Panc1 (cell line): ENCODE measurements at regions not wholly inside any gene's neighbourhood (a gene's known extent, or its start where the extent isn't known, plus 50 kb on each side); places are given as distances from the start of the nearest gene placed in this dataset.

Experiments
- ATAC-seq: fragments of 200-7000 bp; cut with Tn5 transposase; 2 replicates; pipeline ENCODE4 v1.9.1; 2020; ENCODE audit warnings: mild to moderate bottlenecking, moderate library complexity
- BruUV-seq: library from RNA; stranded (reverse); fragments of 400-500 nt; replicated peaks from 2 replicates; lab custom pipeline; 2021; lab: Mats Ljungman, UMichigan
- CTCF ChIA-PET: fragments of 300-600 bp; sonication (Branson Sonifier 250); formaldehyde crosslinking; loops from one replicate; lab custom pipeline; 2022; ENCODE audit warnings: antibody characterized with exemption; lab: Charles Lee
- POLR2A ChIA-PET: fragments of 300-600 bp; sonication (Branson Sonifier 250); formaldehyde crosslinking; loops from one replicate; lab custom pipeline; 2022; ENCODE audit warnings: antibody characterized with exemption; lab: Charles Lee
- DNase-seq: peaks from one replicate; pipeline ENCODE4 v3.0.0-alpha.2; 2010; ENCODE audit warnings: low read depth, low spot score
- H3K27ac ChIP-seq: 2 replicates; pipeline ENCODE4 v1.5.1; 2011; ENCODE audit warnings: mild to moderate bottlenecking, low read length, inconsistent platforms
- H3K27me3 ChIP-seq: fragments of 200-500 bp; sonication (Bioruptor generic); 2 replicates; pipeline ENCODE4 v1.6.0; 2014; ENCODE audit warnings: low read length, inconsistent platforms; ENCODE audit not compliant: control insufficient read depth, insufficient read depth
- H3K36me3 ChIP-seq: fragments of 200-500 bp; sonication (Bioruptor generic); 2 replicates; pipeline ENCODE4 v1.5.1; 2014; ENCODE audit warnings: inconsistent platforms, mild to moderate bottlenecking, low read length, moderate library complexity; ENCODE audit not compliant: control insufficient read depth, insufficient read depth
- H3K4me1 ChIP-seq: 2 replicates; pipeline ENCODE4 v1.5.1; 2011; ENCODE audit warnings: inconsistent platforms, mild to moderate bottlenecking, low read length, moderate library complexity; ENCODE audit not compliant: control insufficient read depth, insufficient read depth
- H3K4me3 ChIP-seq, 2 experiments: 2 replicates each; pipeline ENCODE4 v1.5.1; 2011 to 2012; ENCODE audit warnings: low read depth in 2 of 2, low read length in 2 of 2, mild to moderate bottlenecking in 2 of 2, inconsistent platforms in 1 of 2, moderate library complexity in 1 of 2
- H3K9me3 ChIP-seq: fragments of 200-500 bp; sonication (Bioruptor generic); 2 replicates; pipeline ENCODE4 v1.5.1; 2014; ENCODE audit warnings: low read depth, mild to moderate bottlenecking, inconsistent platforms, low read length, moderate library complexity; ENCODE audit not compliant: control insufficient read depth, insufficient read depth
- CTCF ChIP-seq: fragments of 450-650 bp; IDR thresholded peaks from 2 replicates; pipeline ENCODE4 v1.5.1; 2017; ENCODE audit warnings: mild to moderate bottlenecking
- POLR2AphosphoS5 ChIP-seq: IDR thresholded peaks from 2 replicates; pipeline ENCODE4 v1.6.1; 2012; ENCODE audit warnings: mild to moderate bottlenecking, low read depth, low read length, moderate library complexity
- REST ChIP-seq, 2 experiments: IDR thresholded peaks; 2 replicates each; pipeline ENCODE4 v1.6.1; 2011 to 2012; ENCODE audit warnings: low read depth in 2 of 2, control low read depth in 1 of 2, low read length in 1 of 2, mild to moderate bottlenecking in 1 of 2, moderate library complexity in 1 of 2; ENCODE audit not compliant: insufficient read depth in 1 of 2
- SIN3A ChIP-seq: IDR thresholded peaks from 2 replicates; pipeline ENCODE4 v1.6.1; 2012; ENCODE audit warnings: low read depth, mild to moderate bottlenecking, low read length, moderate library complexity, borderline replicate concordance; ENCODE audit not compliant: insufficient read depth
- TCF7L2 ChIP-seq: IDR thresholded peaks from 2 replicates; pipeline ENCODE4 v1.6.1; 2011; ENCODE audit warnings: mild to moderate bottlenecking, low read depth, low read length, inconsistent platforms
- in situ Hi-C: cut with HindIII; loops from 2 replicates; pipeline ENCODE4 v1.10.0; 2016; ENCODE audit warnings: low sequenced_read_pairs, low pct_unique_long_range_greater_than_20kb
- intact Hi-C: fragments of 100-400 bp; cut with micrococcal nuclease; formaldehyde crosslinking; loops from one replicate; pipeline ENCODE4 v1.10.0; 2022; ENCODE audit not compliant: unreplicated experiment

GRCh38 chr10:85008488-85009184, 680.2 kb downstream of the CCSER2 start:
- CTCF ChIA-PET = no interaction called here

GRCh38 chr10:85012305-85012704, 683.9 kb downstream of the CCSER2 start:
- no TSS peak for BruUV-seq
- no peak overlapping the region for H3K27ac ChIP-seq
- DNase-seq (no peak), ATAC-seq (no peak)
- H3K4me1 ChIP-seq = no peaks in the 10 kb centered on the region
- in situ Hi-C loops (no loop called here), intact Hi-C loops (no loop called here)
- TF ChIP-seq POLR2AphosphoS5 (no peak), TCF7L2 (no peak), CTCF (no peak), REST (IDR thresholded peaks at IDR 0.05; ENCODE audit: insufficient read depth in 1 of 2, low read depth in 2 of 2, low read length in 1 of 2) (no peak), SIN3A (no peak)
- ChIA-PET CTCF (no interaction called here), POLR2A (no interaction called here)
- no peak overlapping the region for H3K4me3 ChIP-seq
- H3K27me3 ChIP-seq = no peaks in the 10 kb centered on the region
- H3K9me3 ChIP-seq = no peaks in the 10 kb centered on the region
- no peaks in the 10 kb centered on the region for H3K36me3 ChIP-seq

More at GRCh38 chr10:85008488-85009184, 680.2 kb downstream of the CCSER2 start:
- Histone ChIP-seq H3K4me1 (no peaks in the 10 kb centered on the region), H3K27me3 (no peaks in the 10 kb centered on the region), H3K4me3 (no peak overlapping the region), H3K27ac (no peak overlapping the region), H3K36me3 (no peaks in the 10 kb centered on the region), H3K9me3 (no peaks in the 10 kb centered on the region)
- intact Hi-C loops = no loop called here
- POLR2A ChIA-PET = interaction anchor here (0.5 kb wide), 1 partner anchor 13 kb away, joined by 5 read pairs; no protein-coding TSS in a partner anchor
- no TSS peak for BruUV-seq
- in situ Hi-C loops = no loop called here
- DNase-seq = no peak
- no peak for ATAC-seq
- TF ChIP-seq CTCF (no peak), POLR2AphosphoS5 (no peak), TCF7L2 (no peak), SIN3A (no peak)
